ENCODE measurements at regions not wholly inside any gene's neighbourhood (a gene's known extent, or its start where the extent isn't known, plus 50 kb on each side); places are given as distances from the start of the nearest gene placed in this dataset.
"Not testable (repeated sequence)": the region's sequence is repeated elsewhere in the genome, so short reads cannot be mapped to it uniquely, and the experiment has no call there.

- TF ChIP-seq CSRNP3 (CRISPR knock-in tag; IDR thresholded peaks at IDR 0.05) = no peak
- TF ChIP-seq, protein P1, sequence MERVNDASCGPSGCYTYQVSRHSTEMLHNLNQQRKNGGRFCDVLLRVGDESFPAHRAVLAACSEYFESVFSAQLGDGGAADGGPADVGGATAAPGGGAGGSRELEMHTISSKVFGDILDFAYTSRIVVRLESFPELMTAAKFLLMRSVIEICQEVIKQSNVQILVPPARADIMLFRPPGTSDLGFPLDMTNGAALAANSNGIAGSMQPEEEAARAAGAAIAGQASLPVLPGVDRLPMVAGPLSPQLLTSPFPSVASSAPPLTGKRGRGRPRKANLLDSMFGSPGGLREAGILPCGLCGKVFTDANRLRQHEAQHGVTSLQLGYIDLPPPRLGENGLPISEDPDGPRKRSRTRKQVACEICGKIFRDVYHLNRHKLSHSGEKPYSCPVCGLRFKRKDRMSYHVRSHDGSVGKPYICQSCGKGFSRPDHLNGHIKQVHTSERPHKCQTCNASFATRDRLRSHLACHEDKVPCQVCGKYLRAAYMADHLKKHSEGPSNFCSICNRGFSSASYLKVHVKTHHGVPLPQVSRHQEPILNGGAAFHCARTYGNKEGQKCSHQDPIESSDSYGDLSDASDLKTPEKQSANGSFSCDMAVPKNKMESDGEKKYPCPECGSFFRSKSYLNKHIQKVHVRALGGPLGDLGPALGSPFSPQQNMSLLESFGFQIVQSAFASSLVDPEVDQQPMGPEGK (CRISPR knock-in tag; IDR thresholded peaks at IDR 0.05; ENCODE audit: borderline replicate concordance) = no peak
These were observed 241.8 kb upstream of the SULF2 start (continued) for GRCh38 chr20:48026981-48027592.

GRCh38 chr20:48025661-48026060, 240.4 kb upstream of the SULF2 start:
- ATAC-seq = no peak
- no peak for TF ChIP-seq SNAI2 (CRISPR knock-in tag; IDR thresholded peaks at IDR 0.05)
- no peak for TF ChIP-seq RARB (CRISPR knock-in tag; IDR thresholded peaks at IDR 0.05)
- no peak for TF ChIP-seq CSRNP3 (CRISPR knock-in tag; IDR thresholded peaks at IDR 0.05)
- no peak for TF ChIP-seq ARNTL (CRISPR knock-in tag; IDR thresholded peaks at IDR 0.05; ENCODE audit: borderline replicate concordance, low read depth)
- TF ChIP-seq OSR1 (CRISPR knock-in tag; IDR thresholded peaks at IDR 0.05) = no peak
- no peak for TF ChIP-seq TSHZ2 (CRISPR knock-in tag; IDR thresholded peaks at IDR 0.05)
- TF ChIP-seq, protein P1 (CRISPR knock-in tag; IDR thresholded peaks at IDR 0.05; ENCODE audit: borderline replicate concordance) = no peak

DNA sequence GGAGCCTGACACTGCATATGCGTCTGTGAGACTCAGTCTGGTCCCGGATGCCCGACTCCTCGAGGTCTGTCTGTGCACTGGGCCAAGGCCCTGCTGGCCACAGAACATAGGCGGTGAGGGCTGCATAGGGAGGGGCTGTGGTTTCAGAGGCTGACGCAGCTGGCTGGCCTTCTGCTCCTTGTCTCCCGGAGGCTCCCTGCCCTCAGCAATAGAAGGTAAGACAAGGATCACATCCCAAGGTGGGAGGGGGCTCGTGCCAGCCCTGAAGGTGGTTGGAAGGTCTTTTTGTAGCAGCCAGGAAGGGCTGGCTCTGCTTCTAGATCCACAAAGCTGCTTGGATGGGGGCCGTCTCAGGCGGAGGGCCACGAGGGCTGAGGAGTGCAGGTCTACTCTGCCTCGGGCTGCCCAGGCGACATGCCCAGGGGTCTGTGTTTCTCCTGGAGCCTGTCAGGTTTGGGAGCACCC, 239.8 kb upstream of the SULF2 start:
- no peak for TF ChIP-seq CSRNP3 (CRISPR knock-in tag; IDR thresholded peaks at IDR 0.05)
- TF ChIP-seq TCF4 (CRISPR knock-in tag; IDR thresholded peaks at IDR 0.05; ENCODE audit: borderline replicate concordance) = peak; percentile 48; the same call in 1 of the 2 replicates
- ATAC-seq = peak; percentile 93

DNA sequence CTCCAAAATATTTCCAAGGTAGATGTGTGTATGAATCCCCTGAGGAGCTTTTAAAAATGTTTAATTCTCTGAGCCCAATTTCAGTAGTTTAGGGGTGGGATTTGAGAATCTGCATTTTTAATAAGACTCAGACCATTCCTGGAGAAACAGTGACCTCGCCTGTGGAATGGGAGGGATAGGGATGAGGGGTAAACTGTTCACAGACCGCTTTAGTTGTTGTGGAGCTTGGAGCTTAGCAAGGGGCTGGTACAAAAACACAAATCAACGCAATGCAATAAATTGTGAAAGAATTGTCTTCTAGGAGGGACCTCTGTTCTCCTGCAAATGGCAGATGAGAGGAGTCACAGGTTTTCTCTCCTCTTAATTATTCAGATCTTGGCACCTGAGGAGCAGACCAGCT, 239.3 kb upstream of the SULF2 start:
- TF ChIP-seq ZFP30 (CRISPR knock-in tag; IDR thresholded peaks at IDR 0.05) (no peak), ZNF8 (CRISPR knock-in tag; IDR thresholded peaks at IDR 0.05) (no peak), CSRNP3 (CRISPR knock-in tag; IDR thresholded peaks at IDR 0.05) (no peak)
- ATAC-seq = no peak

- ATAC-seq = not testable (repeated sequence)
These were observed 235.4 kb upstream of the SULF2 start for GRCh38 chr20:48020696-48021095.

All from SK-N-SH treated with all-trans-retinoic acid at 6 μM for 48 hours (cell line).